ENCODE measurements at regions not wholly inside any gene's neighbourhood (a gene's known extent, or its start where the extent isn't known, plus 50 kb on each side); places are given as distances from the start of the nearest gene placed in this dataset.
"Not testable (repeated sequence)": the region's sequence is repeated elsewhere in the genome, so short reads cannot be mapped to it uniquely, and the experiment has no call there.

GRCh38 chr12:124648710-124649384 lies 81.4 kb upstream of the NCOR2 start:
- DNase-seq = no peak

- no peak for DNase-seq
These were observed 79.9 kb upstream of the NCOR2 start for GRCh38 chr12:124647316-124647715.

GRCh38 chr12:124646385-124647230 lies 79.2 kb upstream of the NCOR2 start:
- no peak for DNase-seq

GRCh38 chr12:124645530-124646244 lies 78.3 kb upstream of the NCOR2 start:
- DNase-seq = no peak

GRCh38 chr12:124643768-124644167 lies 76.4 kb upstream of the NCOR2 start:
- not testable (repeated sequence) for DNase-seq

GRCh38 chr12:124642105-124642504 lies 74.7 kb upstream of the NCOR2 start:
- no peak for DNase-seq

- DNase-seq = no peak
These were observed 74.2 kb upstream of the NCOR2 start for GRCh38 chr12:124641591-124641990.

- peak; percentile 46 for DNase-seq
These were observed 72.6 kb upstream of the NCOR2 start for GRCh38 chr12:124640056-124640455.

GRCh38 chr12:124639122-124639806 lies 71.9 kb upstream of the NCOR2 start:
- no peak for DNase-seq

- DNase-seq = no peak
These were observed 70.2 kb upstream of the NCOR2 start for GRCh38 chr12:124637581-124637981.

- no peak for DNase-seq
These were observed 69.8 kb upstream of the NCOR2 start for GRCh38 chr12:124637163-124637562.

GRCh38 chr12:124636138-124636978 lies 68.9 kb upstream of the NCOR2 start:
- peak; percentile 70 for DNase-seq

GRCh38 chr12:124635316-124635715 lies 67.9 kb upstream of the NCOR2 start:
- no peak for DNase-seq

- DNase-seq = peak; percentile 64
These were observed 66.3 kb upstream of the NCOR2 start for GRCh38 chr12:124633365-124634362.

- no peak for DNase-seq
These were observed 65.1 kb upstream of the NCOR2 start for GRCh38 chr12:124632519-124632984.

GRCh38 chr12:124631681-124632256 lies 64.4 kb upstream of the NCOR2 start:
- no peak for DNase-seq

GRCh38 chr12:124630791-124631313 lies 63.4 kb upstream of the NCOR2 start:
- DNase-seq = no peak

GRCh38 chr12:124629789-124630480 lies 62.5 kb upstream of the NCOR2 start:
- no peak for DNase-seq

GRCh38 chr12:124629117-124629516 lies 61.7 kb upstream of the NCOR2 start:
- no peak for DNase-seq
